IPS-15b (cell line): ENCODE measurements at regions not wholly inside any gene's neighbourhood (a gene's known extent, or its start where the extent isn't known, plus 50 kb on each side); places are given as distances from the start of the nearest gene placed in this dataset.
"Not testable (repeated sequence)": the region's sequence is repeated elsewhere in the genome, so short reads cannot be mapped to it uniquely, and the experiment has no call there.

Experiments
- H3K27me3 ChIP-seq: one replicate; pipeline ENCODE4 v1.6.1; 2013; ENCODE audit warnings: low read length; ENCODE audit not compliant: control insufficient read depth, insufficient read depth
- H3K36me3 ChIP-seq: one replicate; pipeline ENCODE4 v1.6.1; 2013; ENCODE audit warnings: low read length; ENCODE audit not compliant: control insufficient read depth, insufficient read depth
- H3K4me1 ChIP-seq: one replicate; pipeline ENCODE4 v1.6.1; 2013; ENCODE audit warnings: mild to moderate bottlenecking, low read length; ENCODE audit not compliant: control insufficient read depth, insufficient read depth
- H3K4me3 ChIP-seq: one replicate; pipeline ENCODE4 v1.5.1; 2013; ENCODE audit warnings: low read depth, low read length
- H3K9ac ChIP-seq: one replicate; pipeline ENCODE4 v1.6.1; 2013; ENCODE audit warnings: low read depth, mild to moderate bottlenecking, low read length
- H3K9me3 ChIP-seq: one replicate; pipeline ENCODE4 v1.6.1; 2013; ENCODE audit warnings: mild to moderate bottlenecking, low read length; ENCODE audit not compliant: control insufficient read depth, insufficient read depth

DNA sequence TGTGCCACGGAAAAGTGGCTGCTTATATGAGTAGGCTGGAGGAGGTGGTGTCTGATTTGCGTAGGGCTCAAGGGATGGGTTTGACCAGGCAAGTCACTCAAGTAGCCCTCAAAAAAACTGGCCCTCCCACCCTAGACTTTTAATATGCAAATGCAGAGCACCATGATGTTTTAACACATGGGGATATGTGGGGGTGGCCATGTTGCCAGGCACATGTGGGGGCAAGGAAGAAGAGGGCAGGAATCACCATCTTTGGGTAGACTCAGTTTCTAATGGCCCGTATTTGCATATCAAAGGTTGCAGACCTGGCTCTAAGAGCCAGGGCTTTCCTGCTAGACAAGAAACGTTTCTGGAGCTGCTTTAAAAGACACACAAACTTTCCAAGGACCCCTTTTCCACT is 307.2 kb upstream of the NDN start:
- Histone ChIP-seq H3K4me1 (no peaks in the 10 kb centered on the region), H3K27me3 (no peaks in the 10 kb centered on the region), H3K9me3 (peaks cover 12% of the 10 kb centered on the region)

DNA sequence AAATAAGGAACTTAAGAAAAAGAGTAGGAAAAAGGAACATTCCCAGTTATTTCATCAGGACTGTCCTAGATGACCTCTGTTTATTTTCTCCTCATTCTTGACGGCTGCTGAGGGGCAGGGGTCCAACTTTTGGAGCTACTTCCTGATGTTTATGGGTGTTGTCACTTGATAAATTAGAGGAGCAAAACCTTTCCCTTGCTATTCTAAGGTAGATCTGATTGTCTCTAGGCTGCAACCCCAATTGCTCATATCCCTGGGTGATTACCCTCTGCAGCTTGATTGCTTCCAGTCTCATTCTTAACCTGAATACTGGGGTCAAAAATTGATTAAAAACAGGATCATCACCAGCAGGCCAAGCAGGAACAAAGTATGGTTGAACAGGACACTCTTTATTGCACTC is 311.0 kb upstream of the NDN start:
- H3K9me3 ChIP-seq = peaks cover 12% of the 10 kb centered on the region
- no peaks in the 10 kb centered on the region for H3K27me3 ChIP-seq
- H3K4me3 ChIP-seq = no peak overlapping the region
- no peaks in the 10 kb centered on the region for H3K4me1 ChIP-seq
- H3K9ac ChIP-seq = no peak overlapping the region
- no peaks in the 10 kb centered on the region for H3K36me3 ChIP-seq

More for the DNA sequence above, 307.2 kb upstream of the NDN start:
- Histone ChIP-seq H3K36me3 (no peaks in the 10 kb centered on the region), H3K9ac (no peak overlapping the region), H3K4me3 (no peak overlapping the region)

DNA sequence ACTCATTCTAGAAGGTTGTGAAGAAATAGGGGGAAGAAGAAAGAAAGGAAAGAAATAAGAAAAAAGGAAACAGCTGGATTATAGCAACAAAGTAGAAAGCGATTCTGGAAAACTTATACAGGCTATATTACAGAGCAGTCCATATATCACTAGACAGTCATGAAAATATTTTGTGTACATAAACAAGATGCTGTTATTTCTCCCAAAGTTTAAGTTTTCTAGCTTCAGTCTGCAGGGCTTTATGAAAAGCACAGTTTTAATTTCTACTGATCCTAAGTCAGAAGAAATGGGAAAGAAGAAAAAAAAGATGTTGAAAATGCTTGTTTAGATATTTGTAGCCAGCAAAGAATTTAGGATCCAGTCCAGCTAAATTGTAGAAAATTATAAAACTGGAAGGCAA is 321.4 kb upstream of the NDN start:
- no peaks in the 10 kb centered on the region for H3K27me3 ChIP-seq
- H3K4me3 ChIP-seq = no peak overlapping the region
- H3K36me3 ChIP-seq = no peaks in the 10 kb centered on the region
- H3K9ac ChIP-seq = no peak overlapping the region
- no peaks in the 10 kb centered on the region for H3K9me3 ChIP-seq
- H3K4me1 ChIP-seq = no peaks in the 10 kb centered on the region

DNA sequence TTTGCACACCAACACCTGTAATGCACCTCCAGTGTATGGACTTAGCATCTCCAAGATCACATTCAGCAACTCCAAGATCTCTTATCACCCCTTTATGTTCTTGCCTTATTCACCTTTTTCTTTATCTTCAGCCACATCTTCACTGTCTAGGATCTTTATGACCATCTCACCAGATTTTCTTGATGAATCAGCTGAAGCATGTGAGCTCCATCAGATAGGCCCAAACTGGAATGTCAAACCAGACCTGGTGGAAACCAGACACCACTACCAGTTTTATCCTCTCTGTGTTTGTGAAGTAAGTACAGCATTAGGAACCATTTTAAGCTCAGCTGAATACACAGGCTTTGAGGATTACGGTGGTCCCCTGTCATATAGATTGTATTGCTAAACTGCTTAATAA is 330.4 kb upstream of the NDN start:
- no peak overlapping the region for H3K4me3 ChIP-seq
- H3K36me3 ChIP-seq = no peaks in the 10 kb centered on the region
- no peaks in the 10 kb centered on the region for H3K4me1 ChIP-seq
- no peaks in the 10 kb centered on the region for H3K9me3 ChIP-seq
- H3K27me3 ChIP-seq = no peaks in the 10 kb centered on the region
- H3K9ac ChIP-seq = no peak overlapping the region

DNA sequence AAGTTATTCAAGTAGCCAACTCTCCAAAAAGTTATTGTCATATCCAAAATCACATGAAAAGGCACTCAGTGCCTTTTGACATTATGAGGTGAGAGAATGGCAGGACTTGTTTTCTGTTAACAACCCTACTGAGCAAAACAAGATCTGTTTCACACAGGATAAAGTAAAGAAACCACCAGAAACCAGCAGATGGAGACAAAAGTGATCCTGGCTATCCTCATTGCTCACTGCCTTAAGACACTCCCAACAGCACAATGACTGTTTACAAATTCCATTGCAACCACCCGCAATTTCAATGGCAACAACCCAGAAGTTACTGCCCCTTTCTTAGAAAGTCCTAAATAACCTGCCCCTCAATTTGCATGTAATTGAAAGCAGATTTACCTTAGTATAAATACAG is 352.6 kb upstream of the NDN start:
- no peaks in the 10 kb centered on the region for H3K36me3 ChIP-seq
- no peak overlapping the region for H3K9ac ChIP-seq
- no peak overlapping the region for H3K4me3 ChIP-seq
- H3K27me3 ChIP-seq = no peaks in the 10 kb centered on the region
- H3K9me3 ChIP-seq = peaks cover 7% of the 10 kb centered on the region
- H3K4me1 ChIP-seq = peaks cover 3% of the 10 kb centered on the region

DNA sequence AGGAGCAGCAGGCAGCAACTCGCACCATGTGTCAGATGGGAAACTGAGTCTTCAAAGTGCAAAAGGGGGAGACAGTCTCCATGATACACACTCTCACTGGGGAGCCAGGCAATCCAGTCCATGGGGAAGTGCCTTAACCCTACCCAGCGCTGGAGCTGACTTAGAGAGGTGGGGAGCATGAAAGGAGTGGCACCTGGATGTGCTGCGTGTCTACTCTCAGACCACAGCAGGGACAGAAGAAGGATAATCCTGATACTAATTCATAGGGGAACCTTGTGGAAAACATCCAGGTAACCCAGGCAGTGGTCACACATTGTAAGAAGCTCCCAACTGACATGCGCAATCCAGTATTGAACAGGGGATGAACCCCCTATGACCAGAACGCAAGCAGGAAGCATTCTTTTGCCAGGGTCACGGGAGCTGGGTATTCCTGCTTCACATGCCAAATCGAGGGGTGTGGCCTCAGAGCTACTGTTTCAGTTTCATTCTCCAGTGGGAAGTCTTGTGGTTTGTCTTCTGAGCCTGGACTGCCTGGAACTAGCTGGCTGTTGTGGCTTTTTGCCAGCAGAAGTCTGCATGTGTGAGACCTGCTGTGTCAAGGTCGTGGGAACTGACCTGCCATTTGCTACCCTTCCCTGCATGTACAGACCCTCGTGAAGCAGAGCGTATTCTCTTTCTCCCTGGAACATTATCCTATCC is 367.6 kb upstream of the NDN start:
- Histone ChIP-seq H3K36me3 (no peaks in the 10 kb centered on the region), H3K9me3 (no peaks in the 10 kb centered on the region), H3K4me3 (no peak overlapping the region), H3K4me1 (peaks cover 3% of the 10 kb centered on the region), H3K9ac (no peak overlapping the region), H3K27me3 (no peaks in the 10 kb centered on the region)

DNA sequence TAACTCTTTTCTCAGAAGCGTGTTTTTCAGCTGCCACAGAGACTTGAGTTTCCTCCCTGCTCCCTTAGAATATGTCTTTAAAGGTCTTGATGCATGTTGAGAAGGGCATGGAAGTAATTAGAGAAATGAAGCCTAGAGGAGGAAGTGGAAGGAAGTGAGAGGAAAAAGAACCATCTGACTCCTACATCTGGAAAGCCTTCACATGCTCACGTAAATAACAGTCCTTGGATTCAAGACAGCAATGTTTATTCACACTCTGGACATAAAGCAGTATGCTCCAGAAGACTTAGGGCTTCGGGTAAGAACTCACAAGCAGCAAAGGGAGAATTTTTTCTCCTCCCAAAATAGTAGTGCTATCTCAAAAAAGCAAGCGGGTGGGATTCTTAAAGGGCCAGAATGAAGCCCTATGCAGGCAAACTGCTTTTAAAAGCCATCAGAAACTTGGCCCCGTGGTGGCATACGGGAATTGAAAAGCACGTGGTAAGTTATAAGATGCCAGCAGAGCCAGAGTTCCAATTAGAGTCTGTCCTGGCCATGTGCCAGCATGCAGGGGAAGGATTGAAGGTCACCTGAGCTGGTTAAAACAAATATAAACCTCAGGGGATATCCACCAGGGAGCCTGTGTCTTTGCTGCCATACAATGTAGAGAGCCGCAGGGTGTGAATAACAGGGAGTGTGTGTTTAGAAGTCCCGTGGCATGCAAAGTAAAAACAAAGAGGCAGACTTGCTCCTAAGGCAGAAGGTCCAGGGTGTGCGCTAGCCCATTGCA is 380.8 kb upstream of the NDN start:
- H3K9ac ChIP-seq = no peak overlapping the region
- H3K4me3 ChIP-seq = no peak overlapping the region
- no peaks in the 10 kb centered on the region for H3K36me3 ChIP-seq
- H3K9me3 ChIP-seq = no peaks in the 10 kb centered on the region
- no peaks in the 10 kb centered on the region for H3K27me3 ChIP-seq
- H3K4me1 ChIP-seq = no peaks in the 10 kb centered on the region

DNA sequence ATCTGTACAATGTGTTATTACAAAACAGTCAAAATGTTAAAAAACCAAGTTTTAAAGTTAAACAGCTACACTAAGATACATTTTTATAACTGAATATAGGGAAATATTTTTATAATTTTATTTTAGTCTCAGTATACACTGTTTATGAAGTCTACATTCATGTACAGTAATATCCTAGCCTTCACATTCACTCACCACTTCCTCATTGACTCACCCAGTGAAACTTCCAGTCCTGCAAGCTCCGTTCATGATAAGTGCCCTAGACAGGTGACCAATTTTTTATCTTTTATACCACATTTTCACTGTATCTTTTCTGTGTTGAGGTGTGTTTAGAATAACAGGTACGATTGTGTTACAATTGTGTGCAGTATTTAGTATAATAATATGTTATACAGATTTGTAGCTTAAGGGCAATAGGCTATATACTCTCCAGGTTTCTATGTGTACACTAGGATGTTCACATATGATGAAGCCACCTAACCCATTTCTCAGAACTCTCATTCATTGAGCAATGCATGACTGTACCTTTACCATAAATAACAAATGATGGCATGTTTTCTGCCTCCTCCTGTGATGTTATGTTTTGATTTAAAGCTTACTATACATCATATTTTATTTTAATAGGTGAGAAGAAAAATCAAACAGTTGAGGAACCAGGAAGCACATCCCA is 388.4 kb upstream of the NDN start:
- no peak overlapping the region for H3K4me3 ChIP-seq
- no peaks in the 10 kb centered on the region for H3K4me1 ChIP-seq
- no peaks in the 10 kb centered on the region for H3K27me3 ChIP-seq
- H3K36me3 ChIP-seq = no peaks in the 10 kb centered on the region
- no peak overlapping the region for H3K9ac ChIP-seq
- no peaks in the 10 kb centered on the region for H3K9me3 ChIP-seq

DNA sequence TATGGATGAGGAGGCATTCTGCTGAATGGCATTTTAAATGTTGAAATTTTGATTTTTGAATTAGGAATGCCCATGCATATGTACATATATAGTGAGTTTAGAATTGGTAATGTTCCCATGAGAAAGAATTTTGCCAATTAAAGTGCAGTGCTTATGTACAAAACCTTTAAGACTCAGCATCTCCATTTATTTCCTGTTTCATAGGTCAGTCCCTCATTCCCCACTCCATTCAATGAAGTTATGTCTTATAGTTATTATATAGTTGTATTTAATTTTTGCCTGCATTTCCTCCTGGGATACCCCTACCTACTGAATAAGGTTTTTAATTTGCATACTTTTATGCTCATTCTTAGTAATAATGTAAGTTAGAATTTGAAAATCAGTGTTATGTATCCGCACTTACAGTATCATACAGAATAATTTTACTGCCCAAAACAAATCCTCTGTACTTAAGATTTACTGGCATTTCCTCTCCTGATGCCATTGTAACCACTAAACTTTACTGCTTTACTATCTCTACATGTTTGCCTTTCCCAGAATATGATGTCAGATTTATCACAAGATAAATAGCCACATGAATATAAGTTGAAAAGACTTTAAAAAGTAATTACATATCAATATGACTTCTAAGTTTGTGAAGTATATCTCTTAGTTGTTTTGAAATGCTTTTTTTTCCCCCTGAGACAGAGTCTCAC is 389.1 kb upstream of the NDN start:
- no peak overlapping the region for H3K9ac ChIP-seq
- H3K9me3 ChIP-seq = no peaks in the 10 kb centered on the region
- no peaks in the 10 kb centered on the region for H3K4me1 ChIP-seq
- H3K27me3 ChIP-seq = no peaks in the 10 kb centered on the region
- H3K36me3 ChIP-seq = no peaks in the 10 kb centered on the region
- no peak overlapping the region for H3K4me3 ChIP-seq

DNA sequence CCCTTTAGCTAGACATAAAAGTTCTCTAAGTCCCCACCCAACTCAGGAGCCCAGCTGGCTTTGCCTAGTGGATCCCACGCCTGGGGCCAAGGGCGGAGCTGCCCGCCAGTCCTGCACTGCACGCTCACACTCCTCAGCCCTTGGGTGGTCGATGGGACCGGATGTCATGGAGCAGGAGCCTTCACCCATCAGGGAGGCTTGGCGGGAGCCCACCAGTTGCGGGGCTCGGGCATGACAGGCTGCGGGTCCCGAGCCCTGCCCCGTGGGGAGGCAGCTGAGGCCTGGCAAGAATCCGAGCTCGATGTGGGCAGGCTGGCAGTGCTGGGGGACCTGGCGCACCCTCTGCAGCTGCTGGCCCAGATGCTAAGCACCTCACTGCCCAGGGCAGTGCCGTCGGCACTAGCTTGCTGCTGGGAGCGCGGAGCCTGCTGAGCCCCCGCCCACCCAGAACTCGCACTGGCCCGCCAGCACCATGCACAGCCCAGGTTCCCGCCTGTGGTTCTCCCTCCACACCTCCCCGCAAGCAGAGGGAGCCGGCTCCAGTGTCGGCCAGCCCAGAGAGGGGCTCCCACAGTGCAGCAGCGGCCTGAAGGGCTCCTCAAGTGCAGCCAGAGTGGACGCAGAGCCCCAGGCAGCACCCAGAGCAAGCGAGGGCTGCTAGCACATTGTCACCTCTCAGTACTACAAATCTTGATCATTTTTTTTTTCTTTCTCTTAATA is 391.4 kb upstream of the NDN start:
- H3K9ac ChIP-seq = no peak overlapping the region
- no peaks in the 10 kb centered on the region for H3K36me3 ChIP-seq
- no peaks in the 10 kb centered on the region for H3K4me1 ChIP-seq
- H3K27me3 ChIP-seq = no peaks in the 10 kb centered on the region
- no peak overlapping the region for H3K4me3 ChIP-seq
- no peaks in the 10 kb centered on the region for H3K9me3 ChIP-seq

DNA sequence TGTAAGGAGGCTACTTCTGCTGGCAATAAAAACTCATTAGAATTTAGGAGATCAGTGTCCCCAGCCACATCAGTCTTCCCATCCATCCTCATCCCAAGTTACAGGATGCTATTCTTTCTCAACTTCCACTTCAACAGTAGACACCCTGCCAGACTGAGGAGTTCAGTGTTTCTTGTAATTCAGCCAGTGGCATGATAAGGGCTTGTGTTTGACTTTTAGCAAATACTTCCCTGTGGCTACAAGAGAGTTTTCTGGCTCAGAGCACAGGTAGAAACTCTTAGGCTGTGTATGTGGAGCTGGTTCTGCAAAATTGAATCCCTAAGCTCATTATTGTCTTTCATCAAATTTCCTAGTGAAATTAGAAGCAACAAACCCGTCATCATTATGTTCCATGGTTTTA is 401.8 kb upstream of the NDN start:
- H3K9me3 ChIP-seq, H3K27me3 ChIP-seq, H3K9ac ChIP-seq, H3K4me1 ChIP-seq, H3K36me3 ChIP-seq, H3K4me3 ChIP-seq: not testable (repeated sequence)
